ENCODE measurements at regions not wholly inside any gene's neighbourhood (a gene's known extent, or its start where the extent isn't known, plus 50 kb on each side); places are given as distances from the start of the nearest gene placed in this dataset.

DNA sequence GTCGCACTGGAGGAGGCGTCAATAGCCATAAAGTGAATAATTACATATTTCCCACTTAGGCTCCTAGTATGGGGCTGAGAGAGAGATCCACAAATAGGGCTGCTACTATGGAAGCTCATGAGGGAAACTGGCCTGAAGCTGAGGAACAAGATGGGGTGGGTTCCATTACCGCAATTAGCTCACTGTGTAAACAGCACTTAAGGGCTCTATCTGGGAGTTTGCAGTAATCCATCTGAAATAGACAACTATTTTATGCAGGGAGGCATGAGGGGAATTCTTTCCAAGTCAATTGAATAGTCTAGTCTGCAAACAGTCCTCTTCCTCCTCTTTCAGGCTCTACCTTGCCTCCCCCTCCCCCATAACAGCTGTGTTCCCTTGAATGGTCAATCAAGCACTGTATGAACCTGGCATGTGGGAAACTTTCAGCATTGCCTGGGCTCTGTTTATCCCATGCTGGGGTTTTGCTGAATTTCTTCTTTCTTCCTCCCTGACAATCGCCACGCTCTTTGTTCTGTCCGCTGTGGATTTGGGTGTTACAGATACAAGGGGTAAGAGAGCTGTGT lies 56.1 kb upstream of the MAF start:
- ATAC-seq (ENCODE audit: low read depth in 2 of 2) (no peak), DNase-seq (no peak)
- Histone ChIP-seq H3K4me1 (ENCODE audit: control insufficient read depth, insufficient read depth, low read length, poor library complexity, severe bottlenecking) (no peaks in the 10 kb centered on the region), H3K27me3 (ENCODE audit: control insufficient read depth, insufficient read depth, low read length) (no peaks in the 10 kb centered on the region), H3K9me3 (ENCODE audit: control insufficient read depth in 2 of 2, low read length in 2 of 2) (no peaks in the 10 kb centered on the region), H3K27ac (ENCODE audit: insufficient read depth, low read length, poor library complexity, severe bottlenecking) (no peak overlapping the region), H3K36me3 (ENCODE audit: control insufficient read depth, insufficient read depth, low read length) (no peaks in the 10 kb centered on the region), H3K4me3 (ENCODE audit: low read depth, low read length) (no peak overlapping the region)
- Mint-ChIP-seq H3K27ac (no peak overlapping the region), H3K36me3 (no peaks in the 10 kb centered on the region), H3K4me3 (no peak overlapping the region), H3K9me3 (peaks cover 0 to 1% (median 0%) of the 10 kb centered on the region in 7 donors), H3K4me1 (no peaks in the 10 kb centered on the region), H3K27me3 (peaks cover 2% of the 10 kb centered on the region)

DNA sequence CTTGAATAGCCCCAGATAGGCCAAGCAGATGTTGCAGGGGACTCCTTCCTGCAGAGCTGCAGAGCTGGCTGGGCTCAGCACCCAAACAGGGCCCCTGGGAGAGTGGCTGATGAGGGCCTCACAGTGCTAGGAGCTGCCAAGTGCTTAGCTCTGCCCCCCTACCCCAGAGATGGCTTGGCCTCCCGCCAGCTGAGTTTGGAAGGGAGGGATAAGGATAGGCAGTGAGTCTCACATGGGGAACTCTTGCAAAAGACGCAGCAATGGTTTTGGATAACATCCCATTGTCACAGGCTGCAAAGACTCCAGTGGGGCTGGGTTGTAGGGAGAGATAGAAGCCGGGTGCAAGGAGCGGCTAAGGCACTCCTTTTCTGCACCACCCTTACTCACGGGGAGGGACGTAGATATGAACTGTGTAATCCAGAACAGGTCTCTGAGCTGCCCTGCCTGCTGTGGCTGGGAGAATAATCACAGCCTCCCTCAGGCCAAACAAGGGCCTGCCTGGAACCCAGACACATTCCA lies 52.9 kb upstream of the MAF start:
- peaks cover 0 to 1% (median 0%) of the 10 kb centered on the region in 7 donors for H3K9me3 Mint-ChIP-seq
- H3K4me1 Mint-ChIP-seq, result no peaks in the 10 kb centered on the region
- no peak for DNase-seq
- Histone ChIP-seq H3K36me3 (ENCODE audit: control insufficient read depth, insufficient read depth, low read length) (no peaks in the 10 kb centered on the region), H3K4me3 (ENCODE audit: low read depth, low read length) (no peak overlapping the region), H3K9me3 (ENCODE audit: control insufficient read depth in 2 of 2, low read length in 2 of 2) (no peaks in the 10 kb centered on the region), H3K27me3 (ENCODE audit: control insufficient read depth, insufficient read depth, low read length) (no peaks in the 10 kb centered on the region), H3K4me1 (ENCODE audit: control insufficient read depth, insufficient read depth, low read length, poor library complexity, severe bottlenecking) (no peaks in the 10 kb centered on the region), H3K27ac (ENCODE audit: insufficient read depth, low read length, poor library complexity, severe bottlenecking) (no peak overlapping the region)
- ATAC-seq (ENCODE audit: low read depth in 2 of 2), result no peak
- H3K27ac Mint-ChIP-seq, result no peak overlapping the region
- no peaks in the 10 kb centered on the region for H3K36me3 Mint-ChIP-seq
- peaks cover 6% of the 10 kb centered on the region for H3K27me3 Mint-ChIP-seq
- H3K4me3 Mint-ChIP-seq, result no peak overlapping the region

DNA sequence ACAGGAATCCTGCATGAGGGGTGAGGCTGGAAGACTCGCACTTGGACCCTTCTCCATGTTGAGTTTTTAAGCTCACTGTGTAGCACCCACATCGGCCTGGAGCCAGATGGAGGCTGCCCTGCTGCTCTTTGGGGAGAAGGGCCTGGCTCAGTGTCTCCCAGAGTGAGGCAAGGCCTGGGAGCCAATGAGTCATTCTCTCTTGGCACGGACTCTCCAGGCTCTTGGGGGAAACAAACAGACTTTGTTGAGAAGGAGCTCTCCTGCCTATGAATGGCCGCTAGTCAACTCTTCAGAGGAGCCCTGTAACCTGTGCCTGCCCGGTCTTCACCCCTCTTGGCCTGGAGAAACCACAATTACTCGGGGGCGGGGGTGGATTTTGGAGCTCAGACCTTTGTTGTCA lies 50.8 kb upstream of the MAF start:
- Mint-ChIP-seq H3K36me3 (no peaks in the 10 kb centered on the region), H3K27ac (no peak overlapping the region), H3K4me3 (no peak overlapping the region), H3K27me3 (peaks cover 7% of the 10 kb centered on the region), H3K4me1 (no peaks in the 10 kb centered on the region), H3K9me3 (peaks cover 0 to 1% (median 0%) of the 10 kb centered on the region in 7 donors)
- ATAC-seq (ENCODE audit: low read depth in 2 of 2), result no peak
- no peak for DNase-seq
- no peaks in the 10 kb centered on the region for H3K9me3 ChIP-seq (ENCODE audit: control insufficient read depth in 2 of 2, low read length in 2 of 2)
- no peak overlapping the region for H3K27ac ChIP-seq (ENCODE audit: insufficient read depth, low read length, poor library complexity, severe bottlenecking)
- H3K4me3 ChIP-seq (ENCODE audit: low read depth, low read length), result no peak overlapping the region
- H3K36me3 ChIP-seq (ENCODE audit: control insufficient read depth, insufficient read depth, low read length), result no peaks in the 10 kb centered on the region
- no peaks in the 10 kb centered on the region for H3K4me1 ChIP-seq (ENCODE audit: control insufficient read depth, insufficient read depth, low read length, poor library complexity, severe bottlenecking)
- H3K27me3 ChIP-seq (ENCODE audit: control insufficient read depth, insufficient read depth, low read length), result no peaks in the 10 kb centered on the region

All from CD4-positive, CD25-positive, alpha-beta regulatory T cell (primary cell).